ENCODE measurements at regions not wholly inside any gene's neighbourhood (a gene's known extent, or its start where the extent isn't known, plus 50 kb on each side); places are given as distances from the start of the nearest gene placed in this dataset.
"Not testable (repeated sequence)": the region's sequence is repeated elsewhere in the genome, so short reads cannot be mapped to it uniquely, and the experiment has no call there.

GRCh38 chr3:10682692-10683091 is 133.3 kb upstream of the SLC6A11 start:
- TF ChIP-seq ZNF274 (IDR thresholded peaks at IDR 0.05; ENCODE audit: low read depth, low read length): no peak
- H3K4me3 ChIP-seq (ENCODE audit: low read length): no peak overlapping the region

GRCh38 chr3:10683106-10683505 is 132.9 kb upstream of the SLC6A11 start:
- TF ChIP-seq ZNF274 (IDR thresholded peaks at IDR 0.05; ENCODE audit: low read depth, low read length): no peak
- no peak overlapping the region for H3K4me3 ChIP-seq (ENCODE audit: low read length)

- H3K4me3 ChIP-seq (ENCODE audit: low read length): no peak overlapping the region
- TF ChIP-seq ZNF274 (IDR thresholded peaks at IDR 0.05; ENCODE audit: low read depth, low read length): no peak
Observed at GRCh38 chr3:10688126-10688525, 127.9 kb upstream of the SLC6A11 start.

GRCh38 chr3:10688548-10689172 is 127.4 kb upstream of the SLC6A11 start:
- no peak for TF ChIP-seq ZNF274 (IDR thresholded peaks at IDR 0.05; ENCODE audit: low read depth, low read length)
- no peak overlapping the region for H3K4me3 ChIP-seq (ENCODE audit: low read length)

- TF ChIP-seq ZNF274 (IDR thresholded peaks at IDR 0.05; ENCODE audit: low read depth, low read length): no peak
- H3K4me3 ChIP-seq (ENCODE audit: low read length): no peak overlapping the region
Observed at GRCh38 chr3:10692039-10692622, 123.9 kb upstream of the SLC6A11 start.

GRCh38 chr3:10693457-10693856 is 122.6 kb upstream of the SLC6A11 start:
- no peak for TF ChIP-seq ZNF274 (IDR thresholded peaks at IDR 0.05; ENCODE audit: low read depth, low read length)
- no peak overlapping the region for H3K4me3 ChIP-seq (ENCODE audit: low read length)

- H3K4me3 ChIP-seq (ENCODE audit: low read length): no peak overlapping the region
- no peak for TF ChIP-seq ZNF274 (IDR thresholded peaks at IDR 0.05; ENCODE audit: low read depth, low read length)
Observed at GRCh38 chr3:10694179-10694578, 121.8 kb upstream of the SLC6A11 start.

GRCh38 chr3:10695186-10695585 is 120.8 kb upstream of the SLC6A11 start:
- not testable (repeated sequence) for H3K4me3 ChIP-seq (ENCODE audit: low read length)

GRCh38 chr3:10695595-10696285 is 120.3 kb upstream of the SLC6A11 start:
- no peak overlapping the region for H3K4me3 ChIP-seq (ENCODE audit: low read length)
- no peak for TF ChIP-seq ZNF274 (IDR thresholded peaks at IDR 0.05; ENCODE audit: low read depth, low read length)

GRCh38 chr3:10697918-10698317 is 118.1 kb upstream of the SLC6A11 start:
- TF ChIP-seq ZNF274 (IDR thresholded peaks at IDR 0.05; ENCODE audit: low read depth, low read length): no peak

GRCh38 chr3:10700821-10701220 is 115.2 kb upstream of the SLC6A11 start:
- no peak for TF ChIP-seq ZNF274 (IDR thresholded peaks at IDR 0.05; ENCODE audit: low read depth, low read length)
- no peak overlapping the region for H3K4me3 ChIP-seq (ENCODE audit: low read length)

More at GRCh38 chr3:10697918-10698317, 118.1 kb upstream of the SLC6A11 start:
- H3K4me3 ChIP-seq (ENCODE audit: low read length): no peak overlapping the region

- H3K4me3 ChIP-seq (ENCODE audit: low read length): no peak overlapping the region
- TF ChIP-seq ZNF274 (IDR thresholded peaks at IDR 0.05; ENCODE audit: low read depth, low read length): no peak
Observed at GRCh38 chr3:10702961-10703740, 112.9 kb upstream of the SLC6A11 start.

- no peak overlapping the region for H3K4me3 ChIP-seq (ENCODE audit: low read length)
- no peak for TF ChIP-seq ZNF274 (IDR thresholded peaks at IDR 0.05; ENCODE audit: low read depth, low read length)
Observed at GRCh38 chr3:10703875-10704274, 112.2 kb upstream of the SLC6A11 start.

- no peak for TF ChIP-seq ZNF274 (IDR thresholded peaks at IDR 0.05; ENCODE audit: low read depth, low read length)
- H3K4me3 ChIP-seq (ENCODE audit: low read length): no peak overlapping the region
Observed at GRCh38 chr3:10706156-10706739, 109.8 kb upstream of the SLC6A11 start.

Data from GM08714 (cell line).